ENCODE measurements at regions not wholly inside any gene's neighbourhood (a gene's known extent, or its start where the extent isn't known, plus 50 kb on each side); places are given as distances from the start of the nearest gene placed in this dataset.

- TF ChIP-seq SP1 (IDR thresholded peaks at IDR 0.05; ENCODE audit: low read depth) (no peak), CTCF (IDR thresholded peaks at IDR 0.05 in 2 of 3, conservative IDR thresholded peaks at IDR 0.05 in 1 of 3; ENCODE audit: borderline replicate concordance in 1 of 3, insufficient read depth in 1 of 3, low read depth in 2 of 3, low read length in 2 of 3) (no peak), ZNF274 (IDR thresholded peaks at IDR 0.05; ENCODE audit: low read depth, low read length) (no peak), TCF7L2 (IDR thresholded peaks at IDR 0.05; ENCODE audit: borderline replicate concordance, extremely low read depth, insufficient read depth, insufficient read length) (no peak), EGR1 (IDR thresholded peaks at IDR 0.05; ENCODE audit: low read depth) (no peak), CEBPB (IDR thresholded peaks at IDR 0.05; ENCODE audit: low read depth) (no peak), POLR2AphosphoS5 (IDR thresholded peaks at IDR 0.05; ENCODE audit: low read depth, low read length) (no peak), FOSL1 (IDR thresholded peaks at IDR 0.05; ENCODE audit: low read depth) (no peak), SIN3A (IDR thresholded peaks at IDR 0.05; ENCODE audit: low read depth) (no peak), SRF (IDR thresholded peaks at IDR 0.05; ENCODE audit: low read depth) (no peak), YY1 (IDR thresholded peaks at IDR 0.05; ENCODE audit: extremely low read depth, insufficient replicate concordance, low read depth, low read length) (no peak), MAX (IDR thresholded peaks at IDR 0.05) (no peak), REST (IDR thresholded peaks at IDR 0.05; ENCODE audit: low read depth) (no peak), RAD21 (IDR thresholded peaks at IDR 0.05; ENCODE audit: low read depth) (no peak)
- BruUV-seq (replicated peaks): no TSS peak
- CTCF ChIA-PET: no interaction called here
- Histone ChIP-seq H3K36me3 (ENCODE audit: control insufficient read depth in 1 of 2, insufficient read depth in 2 of 2, low read length in 2 of 2) (no peaks in the 10 kb centered on the region), H2AFZ (ENCODE audit: low read depth, low read length, poor library complexity, severe bottlenecking) (no peak overlapping the region), H4K20me1 (ENCODE audit: insufficient read depth) (no peaks in the 10 kb centered on the region), H3K9me3 (ENCODE audit: control insufficient read depth in 1 of 2, insufficient read depth in 1 of 2, low read depth in 1 of 2, low read length in 2 of 2) (no peaks in the 10 kb centered on the region), H3K27me3 (ENCODE audit: insufficient read depth, low read length) (no peaks in the 10 kb centered on the region), H3K27ac (ENCODE audit: low read depth, low read length) (no peak overlapping the region), H3K4me2 (ENCODE audit: low read length) (no peak overlapping the region), H3K4me3 (replicated peaks in 1 of 2; ENCODE audit: low read depth in 1 of 2, low read length in 2 of 2) (no peak overlapping the region), H3K4me1 (ENCODE audit: control insufficient read depth in 1 of 2, insufficient read depth in 2 of 2, low read length in 2 of 2) (no peaks in the 10 kb centered on the region), H3K9me2 (ENCODE audit: insufficient read depth) (no peaks in the 10 kb centered on the region), H3K9ac (ENCODE audit: low read length) (no peak overlapping the region), H3K79me2 (ENCODE audit: insufficient read depth, low read length) (no peaks in the 10 kb centered on the region)
- POLR2A ChIA-PET: no interaction called here
- DNase-seq (ENCODE audit: low read depth, low spot score): no peak
- intact Hi-C loops (cut with micrococcal nuclease): no loop called here
- ATAC-seq: no peak
- RAD21 ChIA-PET (ENCODE audit: low non-redundant PET in 1 of 2, low total read pairs in 2 of 2, uncharacterized antibody in 2 of 2, unreplicated experiment in 2 of 2): no interaction called here
Observed at GRCh38 chr13:104968876-104969275, 1566.6 kb downstream of the EFNB2 start.

Measured in HCT116 (cell line).